OCI-LY1 (cell line): ENCODE measurements at regions not wholly inside any gene's neighbourhood (a gene's known extent, or its start where the extent isn't known, plus 50 kb on each side); places are given as distances from the start of the nearest gene placed in this dataset.

ENCODE experiments used
- CTCF ChIP-seq: fragments of 200-600 bp; sonication (generic), shearing (Covaris generic); IDR thresholded peaks from 2 replicates; pipeline ENCODE4 v1.5.1; 2017; ENCODE audit warnings: mild to moderate bottlenecking, antibody characterized with exemption, low read length, moderate library complexity, mixed read lengths
- EZH2 ChIP-seq: fragments of 200-600 bp; sonication (generic), shearing (Covaris generic); IDR thresholded peaks from 2 replicates; pipeline ENCODE4 v1.8.0; 2017; ENCODE audit warnings: borderline replicate concordance, mixed run types, mild to moderate bottlenecking, antibody characterized with exemption, low read length, moderate library complexity, mixed read lengths

GRCh38 chr1:229183588-229183987 lies 87.3 kb upstream of the RAB4A start:
- TF ChIP-seq CTCF (no peak), EZH2 (no peak)
